CD4-positive, alpha-beta T cell treated with Interleukin-12 subunit alpha and Interleukin-12 subunit beta, for 1 hour (primary cell): ENCODE measurements at regions not wholly inside any gene's neighbourhood (a gene's known extent, or its start where the extent isn't known, plus 50 kb on each side); places are given as distances from the start of the nearest gene placed in this dataset.
"Not testable (repeated sequence)": the region's sequence is repeated elsewhere in the genome, so short reads cannot be mapped to it uniquely, and the experiment has no call there.

Experiments used
- DNase-seq: peaks from one replicate; pipeline ENCODE4 v3.0.0-alpha.2; 2020

DNA sequence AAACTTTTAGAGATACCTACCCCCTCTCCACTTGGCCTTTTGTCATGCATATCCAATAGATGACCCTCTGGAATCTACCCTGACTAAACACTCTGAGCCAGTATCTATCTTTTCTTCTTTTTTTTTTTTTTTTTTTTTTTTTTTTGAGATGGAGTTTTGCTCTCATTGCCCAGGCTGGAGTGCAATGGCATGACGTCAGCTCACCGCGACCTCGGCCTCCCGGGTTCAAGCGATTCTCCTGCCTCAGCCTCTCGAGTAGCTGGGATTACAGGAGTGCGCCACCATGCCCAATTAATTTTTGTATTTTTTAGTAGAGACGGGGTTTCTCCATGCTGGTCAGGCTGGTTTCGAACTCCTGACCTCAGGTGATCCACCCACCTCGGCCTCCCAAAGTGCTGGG, 50.8 kb upstream of the GRIN2B start:
- DNase-seq, result not testable (repeated sequence)

DNA sequence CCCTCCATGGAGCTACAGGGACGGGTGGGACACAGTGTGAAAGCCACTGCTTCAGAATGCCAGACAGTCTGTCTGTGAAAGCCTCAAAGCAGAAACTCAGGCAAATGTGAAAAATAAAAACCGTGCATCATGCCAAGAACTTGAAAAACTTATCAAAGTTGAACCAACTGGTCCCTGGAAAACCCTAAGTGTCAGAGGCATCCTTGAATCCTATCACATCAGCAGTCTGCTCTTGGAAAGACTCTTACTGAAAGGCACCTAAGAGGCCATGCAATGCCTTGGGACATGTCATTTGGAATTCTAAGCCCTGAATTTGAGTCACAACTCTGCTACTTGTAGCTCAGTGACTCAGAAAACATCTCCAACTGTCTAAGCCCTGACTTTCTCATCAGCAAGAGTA, 62.4 kb upstream of the GRIN2B start:
- no peak for DNase-seq

DNA sequence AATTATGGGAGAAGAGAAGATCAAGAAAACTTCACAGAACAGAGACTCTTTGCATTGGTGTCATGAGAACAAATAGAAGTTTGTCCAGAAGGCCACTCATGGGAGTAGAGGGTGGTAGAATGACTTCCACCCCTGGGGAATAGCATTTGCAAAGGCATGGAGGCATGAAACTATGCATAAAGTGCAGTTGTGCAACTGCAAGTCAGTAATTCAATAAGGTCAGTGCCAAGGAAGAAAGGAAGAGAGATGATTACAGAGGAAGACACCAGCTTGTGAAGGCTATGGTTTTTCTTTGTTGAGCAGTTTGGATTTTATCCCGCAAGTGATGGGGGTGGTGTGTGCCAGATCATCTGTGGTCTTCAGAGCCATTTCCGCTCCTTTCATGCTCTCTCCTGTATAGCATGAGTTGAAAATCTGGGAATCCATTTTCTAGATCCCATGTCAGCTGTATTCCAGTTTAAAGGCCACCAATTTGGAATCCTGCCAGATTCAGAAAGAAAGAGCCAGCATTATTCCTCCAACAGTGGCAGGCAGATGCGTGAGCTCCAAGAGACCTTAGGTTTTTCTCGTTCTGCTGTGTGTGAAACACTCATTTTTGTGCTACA, 67.6 kb upstream of the GRIN2B start:
- no peak for DNase-seq

DNA sequence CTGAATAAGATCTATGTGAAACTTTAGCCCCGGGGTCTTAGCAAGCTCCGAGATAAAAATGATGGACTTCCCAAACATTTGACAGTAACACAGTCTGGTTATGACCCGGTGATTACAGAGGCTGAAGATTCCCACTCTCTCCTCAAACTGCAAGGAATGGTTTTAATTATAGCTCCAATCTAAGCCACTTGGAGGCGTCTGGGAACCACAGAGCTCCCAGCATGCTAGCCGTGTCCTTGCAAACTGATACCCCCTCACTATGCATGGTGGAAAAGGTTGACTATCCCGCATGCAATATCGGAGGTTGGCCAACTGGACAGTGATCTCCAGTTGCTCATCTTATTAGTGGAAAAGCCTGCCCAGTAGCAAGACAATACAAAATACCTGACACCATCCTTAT, 76.5 kb upstream of the GRIN2B start:
- no peak for DNase-seq

DNA sequence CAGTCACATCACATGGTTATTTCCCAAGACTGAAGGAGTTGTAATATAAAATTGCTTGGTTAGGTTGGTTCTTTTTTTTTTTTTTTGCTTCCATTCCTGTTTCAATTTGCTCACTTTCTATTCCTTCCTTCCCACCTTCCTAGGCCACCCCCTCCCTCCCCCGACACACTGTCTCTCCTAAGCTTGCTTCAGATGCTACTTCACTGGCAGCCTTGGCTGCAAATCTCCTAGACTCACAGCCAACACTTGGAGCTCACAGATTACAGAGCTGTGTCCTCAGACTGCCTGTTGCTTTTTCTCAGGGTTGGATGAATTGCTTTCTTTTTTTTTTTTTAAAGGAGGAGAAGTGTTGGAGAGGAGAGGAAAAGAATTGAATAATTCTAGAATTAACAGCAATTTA, 77.3 kb upstream of the GRIN2B start:
- no peak for DNase-seq

DNA sequence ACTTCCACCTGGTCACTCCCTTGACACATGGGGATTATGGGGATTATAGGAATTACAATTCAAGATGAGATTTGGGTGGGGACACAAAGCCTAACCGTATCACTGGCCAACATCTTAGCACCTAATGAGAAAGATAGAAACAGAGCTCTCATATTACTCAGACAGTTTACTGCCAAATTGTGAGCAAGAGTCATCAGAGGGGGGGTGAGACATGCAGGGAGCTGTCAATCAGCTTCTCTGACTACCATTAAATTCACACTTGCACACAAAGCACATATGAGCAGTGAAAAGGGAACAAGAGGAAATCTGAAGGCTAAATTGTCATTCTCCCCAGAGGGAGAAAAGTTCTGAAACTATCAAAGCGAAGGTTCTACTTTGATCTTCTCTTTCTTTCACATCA, 78.1 kb upstream of the GRIN2B start:
- DNase-seq, result no peak

DNA sequence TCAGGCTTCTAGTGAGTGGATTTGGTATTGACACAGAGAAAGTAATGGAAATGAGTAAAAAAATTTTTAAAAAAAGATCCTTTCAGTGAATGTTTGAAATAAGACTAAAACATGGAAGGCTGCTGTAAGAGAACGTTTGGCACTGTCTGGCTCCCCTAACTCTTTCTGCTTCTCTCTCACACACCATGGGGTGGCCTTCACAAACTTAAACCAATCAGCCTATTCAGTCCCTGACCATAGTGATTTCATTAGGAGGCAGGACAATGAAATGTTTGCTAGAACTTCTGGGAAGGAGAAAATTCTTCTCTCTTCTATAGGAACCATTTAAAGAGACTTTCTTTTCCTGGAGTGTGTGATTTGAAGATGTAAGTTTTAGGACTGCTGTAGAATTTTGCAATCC, 84.2 kb upstream of the GRIN2B start:
- no peak for DNase-seq

DNA sequence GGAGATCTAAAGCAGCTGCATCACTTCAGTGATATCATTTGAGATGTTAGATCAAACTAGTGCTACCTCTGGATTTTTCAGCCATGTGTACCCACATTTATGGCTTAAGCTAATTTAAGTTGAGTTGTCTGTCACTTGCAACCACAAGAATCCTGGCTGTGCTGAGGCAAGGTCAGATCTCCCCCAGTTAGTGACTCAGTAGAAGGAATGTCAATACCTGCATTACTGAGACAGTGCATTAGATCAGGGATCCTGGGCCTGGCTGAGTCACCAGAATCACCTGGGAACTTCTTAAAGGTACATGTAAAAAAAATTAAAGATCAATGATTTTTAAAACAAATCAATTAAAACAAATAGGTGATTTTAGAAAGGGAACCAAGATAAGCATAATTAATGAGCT, 84.6 kb upstream of the GRIN2B start:
- DNase-seq, result no peak

DNA sequence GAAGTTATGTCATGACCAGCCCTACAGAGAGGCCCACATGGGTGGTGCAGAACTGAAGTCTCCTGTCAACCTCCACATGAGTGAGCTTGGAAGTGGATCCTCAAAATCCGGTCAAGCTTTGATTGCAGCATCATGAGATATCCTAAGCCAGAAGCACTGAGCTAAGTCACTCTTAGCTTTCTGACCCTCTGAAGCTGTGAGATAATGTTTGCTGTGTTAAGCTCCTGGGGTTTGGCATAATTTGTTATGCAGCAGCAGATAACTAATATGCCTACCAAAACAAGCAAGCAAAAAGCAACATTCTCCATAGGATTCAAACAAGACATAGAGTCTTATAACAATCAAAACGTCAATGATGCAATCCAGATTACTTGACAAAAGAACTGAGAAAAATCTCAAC, 87.6 kb upstream of the GRIN2B start:
- no peak for DNase-seq

DNA sequence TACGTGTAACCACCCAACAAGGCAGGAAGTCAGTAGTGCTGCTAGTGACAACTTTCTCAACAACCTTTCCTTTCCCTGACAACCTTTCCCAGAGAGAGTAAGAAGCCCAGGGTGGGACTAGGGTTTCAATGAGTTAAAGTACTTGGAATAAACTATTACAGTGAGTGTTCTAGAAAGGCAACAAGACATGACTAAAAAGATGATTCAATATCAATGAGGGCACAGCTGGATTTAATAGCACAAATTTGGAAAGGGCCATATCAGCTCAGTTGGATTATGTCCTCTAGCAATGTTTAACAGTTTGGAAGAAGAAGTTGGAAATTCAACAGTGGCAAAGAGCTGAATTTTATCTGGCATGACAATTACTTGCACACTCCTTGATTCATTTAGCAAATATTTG, 90.4 kb upstream of the GRIN2B start:
- no peak for DNase-seq

DNA sequence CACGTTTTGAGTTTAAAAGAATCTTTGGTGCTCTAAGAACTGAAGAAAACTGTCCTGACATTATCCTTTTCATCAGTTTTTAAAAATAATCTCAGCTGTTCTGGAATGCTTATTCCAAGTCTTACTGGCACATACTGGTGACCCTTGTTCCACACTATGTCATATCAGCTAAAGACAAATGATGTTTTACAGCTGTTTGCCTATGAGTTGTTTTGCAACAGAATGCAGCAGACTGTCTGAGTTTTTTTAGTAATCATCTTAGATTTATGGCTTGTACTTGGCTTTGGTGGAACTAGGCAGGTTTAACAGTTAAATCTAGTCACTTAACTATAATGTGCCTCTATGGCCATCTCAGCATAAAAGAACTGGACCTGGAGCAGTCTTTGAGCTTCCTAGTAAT, 91.6 kb upstream of the GRIN2B start:
- DNase-seq, result no peak

DNA sequence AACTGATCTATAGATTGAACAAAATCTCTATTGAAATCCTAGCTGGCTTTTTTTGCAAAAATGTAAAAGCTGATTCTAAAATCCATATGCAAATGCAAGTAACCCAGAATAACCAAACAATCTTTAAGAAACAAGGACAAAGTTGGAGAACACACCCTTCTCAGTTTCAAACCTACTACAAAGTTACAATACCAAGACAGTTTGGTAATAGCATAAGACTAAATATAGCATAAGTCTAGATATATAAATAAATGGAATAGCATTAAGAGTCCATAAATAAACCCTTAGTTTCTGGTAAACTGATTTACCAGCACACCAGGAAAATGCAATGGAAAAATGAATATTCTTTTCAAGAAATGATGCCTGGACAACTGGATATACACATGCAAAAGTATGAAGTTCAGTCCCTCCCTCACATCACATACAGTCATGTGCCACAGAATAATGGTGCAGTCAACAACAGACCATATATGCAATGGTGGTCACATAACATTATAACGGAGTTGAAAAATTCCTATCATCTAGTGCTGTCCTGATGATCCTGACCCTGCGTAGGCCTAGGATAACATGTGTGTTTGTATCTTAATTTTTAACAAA, 94.5 kb upstream of the GRIN2B start:
- DNase-seq, result no peak

DNA sequence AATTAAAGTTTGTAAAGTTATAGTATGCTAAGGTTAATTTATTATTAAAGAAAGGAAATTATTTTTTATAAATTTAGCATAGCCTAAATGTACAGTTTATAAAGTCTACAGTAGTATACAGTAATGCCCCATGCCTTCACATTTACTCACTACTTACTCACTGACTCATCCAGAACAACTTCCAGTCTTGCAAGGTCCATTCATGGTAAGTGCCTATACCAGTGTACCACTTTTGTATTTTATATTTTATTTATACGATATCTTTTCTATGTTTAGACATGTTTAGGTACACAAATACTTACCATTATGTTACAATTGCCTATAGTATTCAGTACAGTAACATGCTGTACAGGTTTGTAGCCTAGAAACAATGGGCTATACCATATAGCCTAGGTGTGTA, 95.1 kb upstream of the GRIN2B start:
- DNase-seq, result no peak

DNA sequence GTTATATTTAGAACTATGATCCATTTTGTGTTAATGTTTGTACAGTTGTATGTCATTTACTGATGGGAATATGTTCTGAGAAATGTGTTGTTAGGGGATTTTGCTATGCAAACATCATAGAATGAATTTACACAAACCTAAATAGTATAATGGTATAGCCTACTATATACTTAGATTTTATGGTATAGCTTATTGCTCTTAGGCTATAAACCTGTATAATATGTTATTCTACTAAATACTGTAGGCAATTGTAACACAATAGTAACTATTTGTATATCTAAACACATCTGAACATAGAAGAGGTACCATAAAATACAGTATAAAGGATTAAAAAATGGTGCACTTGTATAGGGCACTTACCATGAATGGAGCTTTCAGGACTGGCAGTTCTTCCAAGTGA, 105.4 kb upstream of the GRIN2B start:
- DNase-seq, result no peak

DNA sequence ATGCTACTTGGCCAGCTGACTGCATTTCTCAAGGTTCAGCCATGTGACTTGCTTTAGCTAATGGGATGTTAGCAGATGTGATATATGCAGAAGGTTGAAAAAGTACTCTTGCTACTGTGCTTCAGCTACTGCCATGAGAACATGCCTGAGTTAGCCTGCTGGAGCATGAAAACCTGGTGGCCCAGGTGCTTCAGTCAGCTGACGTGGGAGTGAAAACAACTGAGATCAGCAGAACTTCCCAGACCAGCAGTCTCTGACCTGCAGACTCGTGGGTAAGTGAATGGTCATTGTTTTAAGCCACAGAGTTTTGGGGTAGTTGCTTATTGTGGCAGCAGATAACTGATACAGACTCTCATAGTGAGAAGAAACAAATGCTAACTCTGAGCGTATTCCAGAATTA, 118.6 kb upstream of the GRIN2B start:
- no peak for DNase-seq

DNA sequence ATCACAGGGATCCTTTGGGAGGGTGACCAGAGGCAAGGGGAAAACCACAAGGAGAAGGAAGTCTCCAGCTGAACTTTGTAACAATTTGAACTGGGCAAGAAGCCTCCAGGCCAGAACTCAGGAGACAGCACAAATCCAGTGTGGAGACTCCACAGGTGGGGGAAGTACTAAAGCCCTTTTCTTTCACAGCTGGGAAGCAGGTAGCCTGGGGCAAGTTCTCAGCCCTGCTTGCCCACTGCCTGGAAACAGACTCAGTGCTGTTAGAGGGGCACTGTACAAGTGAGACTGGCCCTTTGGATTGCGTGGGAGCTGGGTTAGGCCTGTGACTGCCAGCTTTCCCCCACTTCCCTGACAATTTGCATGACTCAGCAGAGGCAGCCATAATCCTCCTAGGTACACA, 120.2 kb upstream of the GRIN2B start:
- not testable (repeated sequence) for DNase-seq

DNA sequence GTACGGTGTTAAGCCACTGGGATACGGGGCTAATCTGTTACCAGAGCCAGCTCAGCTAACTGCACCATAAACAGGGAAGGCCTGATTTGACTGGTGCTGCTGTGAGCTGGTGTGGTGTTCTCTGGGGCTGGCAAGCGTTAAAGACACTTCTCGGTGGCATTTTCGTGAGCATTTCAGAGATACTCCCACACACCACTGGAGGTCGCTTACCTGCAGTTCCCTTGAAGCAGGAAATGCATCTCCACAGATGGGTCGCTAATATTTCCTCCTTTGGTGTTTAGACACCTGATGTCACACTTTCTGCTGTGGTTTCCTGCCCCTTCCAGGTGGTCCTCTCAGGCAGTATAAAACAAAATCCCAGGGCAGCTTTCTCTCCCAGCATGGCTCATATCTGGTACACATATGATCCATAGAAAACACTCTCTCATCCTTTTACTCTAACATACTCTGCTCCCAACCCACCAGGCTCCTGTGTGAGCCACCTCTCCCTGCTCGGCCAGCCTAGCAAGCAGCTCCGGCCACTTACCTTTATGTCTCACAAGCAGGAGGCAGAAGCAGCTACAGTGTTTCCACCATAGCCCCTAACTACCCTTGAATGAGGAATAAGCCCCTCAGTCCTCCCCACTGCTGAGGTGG, 129.9 kb upstream of the GRIN2B start:
- DNase-seq, result no peak

DNA sequence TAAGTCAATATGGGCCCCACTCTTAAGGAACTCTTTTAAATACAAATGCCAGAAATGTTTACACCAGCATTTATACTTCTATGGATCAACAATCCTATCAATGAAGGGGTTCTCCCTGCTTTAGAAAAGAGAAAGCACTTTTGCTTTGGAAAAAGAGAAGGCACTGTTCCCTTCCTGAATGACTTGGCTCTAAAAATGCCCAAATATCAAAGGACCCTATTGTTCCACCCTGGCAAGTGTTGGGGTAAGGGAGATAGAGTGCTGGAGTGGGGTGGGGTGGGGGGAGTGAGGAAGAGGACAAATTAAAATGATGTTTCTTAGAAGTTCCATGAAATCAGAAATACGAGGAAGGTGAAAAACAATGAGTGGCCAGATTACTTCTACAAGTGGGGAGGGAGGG, 131.6 kb upstream of the GRIN2B start:
- DNase-seq, result no peak

DNA sequence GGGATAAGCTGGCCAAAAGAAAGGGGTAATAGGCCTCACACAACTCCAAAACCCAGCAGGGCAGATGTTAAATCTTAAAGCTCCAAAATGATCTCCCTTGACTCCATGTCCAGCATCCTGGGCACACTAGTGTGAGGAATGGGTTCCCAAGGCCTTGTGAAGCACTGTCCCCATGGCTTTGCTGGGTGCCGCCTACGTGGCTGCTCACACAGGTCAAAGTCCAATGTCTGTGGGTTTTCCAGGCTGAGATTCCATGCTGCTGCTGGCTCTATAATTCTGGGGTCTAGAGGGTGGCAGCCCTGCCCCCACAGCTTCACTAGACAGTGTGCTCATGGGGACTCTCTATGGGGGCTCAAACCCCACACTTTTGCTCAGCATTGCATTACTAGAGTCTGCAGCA, 145.3 kb upstream of the GRIN2B start:
- DNase-seq, result no peak

DNA sequence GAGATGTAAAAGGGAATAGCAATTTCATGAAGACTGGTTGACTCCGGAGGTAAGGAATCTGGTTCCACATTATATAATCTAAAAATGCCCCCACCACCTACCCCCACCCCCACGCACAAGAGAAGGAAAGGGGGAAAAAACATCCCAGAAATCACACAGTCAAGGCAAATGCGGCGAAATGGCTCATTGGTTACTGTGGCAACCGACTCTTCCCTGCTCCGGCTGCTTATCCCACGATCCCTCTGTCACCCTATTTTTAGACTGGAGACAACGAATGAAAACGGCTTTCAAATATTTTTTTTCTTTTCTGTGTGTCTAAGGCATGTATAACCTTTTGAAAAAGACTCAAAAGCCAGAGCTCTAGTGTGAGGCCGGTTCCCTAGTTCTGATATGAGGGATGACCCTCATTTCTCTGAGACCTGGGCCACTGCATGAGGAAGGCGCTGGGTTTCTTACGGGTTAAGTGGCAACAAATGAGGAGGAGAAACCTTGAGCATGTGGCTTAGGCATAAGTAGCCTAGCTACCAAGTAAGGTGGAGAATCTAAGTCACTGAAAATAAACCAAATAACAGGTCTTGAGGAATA, 148.3 kb upstream of the GRIN2B start:
- no peak for DNase-seq

DNA sequence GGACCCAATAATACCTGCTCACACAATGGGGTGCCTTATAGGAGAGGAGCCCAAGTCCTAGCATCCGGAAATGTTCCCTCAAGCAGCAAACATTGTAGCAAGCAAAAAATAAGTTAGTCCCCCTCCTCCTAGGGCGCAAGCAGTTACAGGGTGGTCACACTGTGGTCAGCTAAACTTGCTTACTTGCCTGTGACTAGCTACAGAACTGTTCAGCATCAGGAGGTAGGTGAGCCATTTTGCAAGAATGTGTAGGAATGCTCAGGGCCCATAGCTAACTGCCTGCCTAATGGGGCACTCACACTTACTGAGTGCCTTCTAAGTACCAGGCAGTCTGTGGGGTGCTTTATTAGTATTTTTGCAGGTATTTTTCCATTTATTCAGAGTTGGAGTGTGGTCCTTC, 154.6 kb upstream of the GRIN2B start:
- DNase-seq, result no peak

DNA sequence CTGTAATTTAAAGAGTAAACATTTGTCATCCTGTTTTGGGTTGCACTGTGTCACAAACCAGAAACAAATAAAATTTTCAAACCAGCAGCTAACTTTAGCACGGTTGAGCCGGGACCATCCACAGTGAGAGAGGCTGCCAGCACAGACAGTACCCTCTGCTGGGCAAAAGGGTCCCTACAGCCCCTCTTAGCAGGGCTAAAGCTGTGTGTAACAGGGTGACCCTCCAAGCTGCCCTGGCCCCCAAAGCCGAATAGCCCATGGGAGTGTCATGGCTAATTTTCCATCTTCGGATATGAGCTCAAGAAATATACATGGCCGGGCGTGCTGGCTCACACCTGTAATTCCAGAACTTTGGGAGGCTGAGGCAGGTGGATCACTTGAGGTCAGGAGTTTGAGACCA, 157.1 kb upstream of the GRIN2B start:
- DNase-seq, result no peak

DNA sequence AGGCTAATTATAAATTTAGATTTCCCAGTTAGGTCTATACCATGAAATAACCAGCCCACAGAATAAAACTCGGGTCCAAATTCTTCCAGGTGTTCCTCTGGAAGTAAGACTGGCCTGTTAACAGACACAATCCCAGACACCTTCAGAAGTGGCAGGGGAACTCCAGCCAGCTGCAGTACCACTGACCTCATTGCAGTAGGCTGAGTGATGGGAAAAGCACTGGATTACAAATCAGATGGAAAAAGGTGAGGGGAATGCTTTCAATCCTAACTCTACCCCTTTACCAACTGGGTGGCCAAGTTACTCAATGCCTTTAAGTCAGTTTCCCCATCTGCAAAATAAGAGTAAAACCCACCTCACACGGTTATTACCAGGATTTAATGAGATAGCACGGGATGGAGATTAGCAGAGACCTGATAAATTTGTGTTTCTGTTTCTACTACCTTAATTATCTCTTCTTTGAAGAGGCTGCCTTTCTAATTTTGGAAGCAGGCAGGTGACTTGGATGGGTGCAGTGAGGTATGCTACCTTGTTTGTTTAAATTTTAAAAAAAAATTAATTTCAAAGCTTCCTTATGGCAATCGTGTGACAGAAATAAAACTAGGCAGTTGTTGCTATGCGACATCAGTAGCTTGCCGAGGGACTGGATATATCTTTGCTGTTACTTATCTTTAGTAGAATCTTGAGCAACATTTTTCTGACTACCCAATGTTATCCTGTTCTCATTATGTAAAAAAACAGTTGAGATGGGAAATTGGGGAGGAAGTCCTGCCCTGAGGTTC, 167.3 kb upstream of the GRIN2B start:
- no peak for DNase-seq

DNA sequence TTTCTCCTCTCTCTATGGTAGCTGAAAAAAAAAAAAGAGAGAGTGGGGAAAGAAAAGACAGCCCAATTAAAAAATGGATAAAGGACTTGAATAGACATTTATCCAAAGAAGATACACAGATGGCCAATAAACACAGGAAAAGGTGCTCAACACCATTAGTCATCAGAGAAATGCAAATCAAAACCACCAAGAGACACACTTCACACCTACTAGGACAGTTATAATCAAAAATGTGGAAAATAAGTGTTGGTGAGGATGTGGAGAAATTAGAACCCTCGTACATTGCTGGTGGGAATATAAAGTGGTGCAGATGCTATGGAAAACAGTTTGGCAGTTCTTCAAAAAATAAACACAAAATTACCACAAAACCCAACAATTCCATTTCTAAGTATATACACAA, 172.4 kb upstream of the GRIN2B start:
- DNase-seq, result no peak
